HG03196 (cell line): ENCODE measurements at regions not wholly inside any gene's neighbourhood (a gene's known extent, or its start where the extent isn't known, plus 50 kb on each side); places are given as distances from the start of the nearest gene placed in this dataset.

Source experiments
- ATAC-seq: cut with Tn5 transposase; IDR thresholded peaks from one replicate; pipeline ENCODE4 v1.9.1; 2021; ENCODE audit not compliant: unreplicated experiment

DNA sequence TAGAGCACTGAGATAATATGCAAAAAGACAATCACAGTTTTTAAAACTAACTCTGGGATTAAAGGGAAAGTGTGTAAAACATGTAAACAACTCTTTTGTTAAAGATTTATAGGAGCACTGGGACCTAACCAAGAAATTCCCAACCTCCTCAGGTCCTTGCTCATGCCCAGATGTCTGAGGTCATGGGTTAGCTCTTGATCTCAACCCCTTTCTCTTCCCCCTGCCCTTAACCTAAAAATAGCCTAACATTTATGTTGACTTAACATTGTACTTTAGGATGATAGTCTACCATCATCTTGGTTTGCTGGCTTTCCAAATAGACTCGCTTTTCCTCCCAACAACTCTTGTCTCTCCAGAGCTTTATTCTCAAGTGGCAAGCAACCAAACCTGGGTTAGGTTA is 258.2 kb upstream of the FAT3 start:
- ATAC-seq = no peak

DNA sequence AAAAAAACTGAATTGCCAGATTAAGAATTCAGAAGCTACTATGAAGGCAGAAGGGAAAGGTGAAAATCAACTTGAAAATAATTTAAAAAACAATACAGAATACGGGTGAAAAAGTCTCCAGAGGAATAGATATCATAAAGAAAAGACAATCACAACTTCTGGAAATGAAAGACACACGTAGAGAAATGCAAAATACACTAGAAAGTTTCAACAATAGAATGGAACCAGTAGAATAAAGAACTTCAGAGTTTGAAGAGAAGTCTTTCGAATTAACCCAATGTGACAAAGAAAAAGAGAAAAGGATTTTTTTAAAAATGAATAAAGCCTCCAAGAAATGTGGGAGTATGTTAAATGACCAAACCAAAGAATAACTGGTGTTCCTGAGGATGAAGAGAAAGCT is 263.8 kb upstream of the FAT3 start:
- no peak for ATAC-seq

DNA sequence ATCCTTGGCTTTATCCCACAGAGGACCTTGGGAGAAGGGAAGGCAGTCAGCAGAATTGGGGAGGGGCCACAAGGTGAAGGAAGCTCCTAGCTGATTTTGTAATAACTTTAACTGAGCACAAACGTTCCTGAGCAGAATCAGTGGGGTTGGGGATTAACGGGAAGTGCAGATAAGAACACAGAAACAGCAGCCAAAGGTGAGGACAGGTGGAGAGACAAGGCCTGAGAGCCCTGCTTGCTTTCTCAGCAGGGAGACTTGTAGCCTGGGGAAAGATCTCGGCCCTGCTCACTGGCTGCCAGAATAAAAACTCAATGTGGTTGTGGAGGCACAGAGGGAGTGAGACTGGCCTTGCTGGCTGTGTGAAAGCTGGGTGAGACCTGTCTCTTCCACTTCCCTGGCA is 265.2 kb upstream of the FAT3 start:
- ATAC-seq = no peak

DNA sequence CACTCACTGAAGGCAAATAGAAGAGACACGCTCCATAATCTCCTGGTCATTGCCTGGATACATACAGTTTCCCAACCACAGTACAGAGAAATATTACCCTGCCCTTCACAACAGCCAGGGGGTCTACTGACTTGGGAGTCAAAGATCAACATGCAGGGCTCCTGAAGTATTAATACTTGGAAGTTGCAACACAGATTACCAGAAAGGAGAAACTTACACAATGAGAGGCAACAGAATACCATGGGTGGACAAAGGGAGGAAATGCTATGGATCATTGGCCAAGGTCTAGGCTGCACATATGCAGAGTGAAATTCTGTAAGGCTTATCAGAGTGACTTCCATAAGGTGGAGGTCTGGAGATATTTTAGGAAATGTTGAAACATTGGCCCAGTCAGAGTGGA is 267.9 kb upstream of the FAT3 start:
- no peak for ATAC-seq

DNA sequence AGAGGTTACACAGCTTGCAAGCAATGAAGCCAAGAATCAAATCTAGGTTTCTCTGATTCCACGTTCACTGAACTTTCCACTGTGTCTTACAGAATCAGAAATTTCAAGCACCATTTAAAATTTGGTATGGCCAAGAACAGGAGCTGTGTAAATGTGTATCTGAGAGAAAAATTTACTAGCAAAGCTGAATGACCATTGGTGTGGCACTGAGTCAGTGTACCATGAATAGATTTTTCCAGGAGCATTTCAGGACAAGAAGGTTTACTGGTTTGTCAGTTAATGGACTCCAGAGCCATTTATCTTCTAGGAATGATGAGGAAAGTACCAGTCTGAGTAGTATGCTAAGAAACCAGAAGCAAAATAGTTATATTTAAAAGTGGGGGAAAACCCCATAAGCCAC is 269.4 kb upstream of the FAT3 start:
- no peak for ATAC-seq

DNA sequence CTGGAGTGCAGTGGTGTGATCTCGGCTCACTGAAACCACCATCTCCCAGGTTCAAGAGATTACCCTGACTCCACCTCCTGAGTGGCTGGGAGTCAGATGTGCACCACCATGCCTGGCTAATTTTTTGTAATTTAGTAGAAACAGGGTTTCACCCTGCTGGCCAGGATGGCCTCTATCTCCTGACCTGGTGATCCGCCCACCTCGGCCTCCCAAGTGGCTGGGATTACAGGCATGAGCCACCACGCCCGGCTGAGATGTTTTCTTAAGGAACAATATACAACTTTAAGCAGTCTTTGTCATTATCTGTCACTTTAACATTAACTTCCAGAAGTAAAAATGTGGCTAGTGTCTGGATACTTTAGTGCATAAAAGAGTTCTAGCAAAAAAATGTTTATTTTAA is 272.6 kb upstream of the FAT3 start:
- ATAC-seq = no peak

DNA sequence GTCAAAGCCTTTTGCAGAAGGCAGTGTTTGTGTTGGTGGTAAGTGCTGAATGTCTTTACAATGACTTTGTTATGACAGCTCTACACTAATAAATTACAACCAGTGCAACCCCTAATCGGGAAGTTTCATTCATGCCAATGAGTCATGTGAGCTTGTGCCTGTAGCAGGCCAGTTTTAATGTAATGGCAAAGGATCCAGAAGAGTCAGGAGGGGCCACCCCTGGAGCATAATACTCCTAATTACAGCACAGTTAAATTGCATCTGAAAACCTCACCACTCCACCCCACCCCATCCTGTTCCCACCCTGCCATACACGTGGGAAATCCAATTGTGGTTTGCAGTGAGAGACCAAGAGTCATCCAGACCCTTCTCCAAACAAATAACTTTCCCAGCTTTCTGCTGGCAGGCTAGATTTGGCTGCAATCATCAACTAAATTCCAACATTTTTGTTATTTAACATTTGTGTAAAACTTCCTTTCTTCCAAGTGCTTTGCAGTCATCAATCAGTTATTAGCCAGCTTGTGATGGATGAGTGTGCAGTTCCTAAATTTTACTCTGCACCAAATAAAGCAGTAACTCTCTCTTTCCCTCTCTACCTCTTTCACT is 277.3 kb upstream of the FAT3 start:
- ATAC-seq = no peak

DNA sequence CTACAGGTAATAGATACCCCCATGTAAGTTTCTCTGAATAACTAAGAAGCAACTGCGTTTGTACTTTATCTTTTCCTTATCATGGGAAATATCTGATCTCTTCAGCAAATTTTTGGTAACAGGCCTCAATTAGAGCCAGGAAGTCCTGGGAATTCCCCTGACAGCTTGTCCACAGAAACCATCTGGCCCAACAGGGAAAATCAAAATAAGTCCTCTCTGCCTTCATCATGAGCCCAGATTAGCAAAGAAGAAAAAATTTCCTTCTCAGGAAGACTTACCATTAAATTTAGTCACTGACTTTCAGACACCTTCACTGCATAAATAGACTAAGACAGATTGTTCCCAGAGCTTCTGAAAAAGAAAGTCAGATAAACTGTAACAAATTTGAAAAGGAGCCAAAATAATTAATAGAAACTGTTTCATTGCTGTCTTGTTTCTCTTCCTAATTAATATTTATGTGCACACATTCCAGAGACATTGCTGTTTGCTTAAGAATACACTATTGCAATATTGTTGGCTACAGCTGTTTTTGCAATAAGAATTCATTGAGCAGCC is 278.1 kb upstream of the FAT3 start:
- no peak for ATAC-seq

DNA sequence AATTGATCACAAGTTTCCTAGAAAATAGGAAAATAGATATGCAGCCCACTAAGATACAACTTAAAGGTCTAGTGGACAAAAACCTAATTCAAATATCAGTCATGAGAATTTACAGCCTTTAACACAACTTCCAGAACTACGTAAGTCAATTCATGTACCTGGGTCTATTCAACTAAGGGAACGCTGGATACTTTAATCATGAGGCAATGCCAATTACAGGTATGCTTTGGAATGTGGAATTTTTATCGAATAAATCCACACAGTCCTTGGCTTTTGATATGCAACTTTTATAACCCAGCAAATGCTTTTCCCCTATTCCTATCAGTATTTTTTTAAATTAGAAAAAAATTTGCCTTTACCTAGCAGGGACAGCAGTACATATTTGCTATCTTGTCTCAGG is 289.5 kb upstream of the FAT3 start:
- ATAC-seq = no peak

DNA sequence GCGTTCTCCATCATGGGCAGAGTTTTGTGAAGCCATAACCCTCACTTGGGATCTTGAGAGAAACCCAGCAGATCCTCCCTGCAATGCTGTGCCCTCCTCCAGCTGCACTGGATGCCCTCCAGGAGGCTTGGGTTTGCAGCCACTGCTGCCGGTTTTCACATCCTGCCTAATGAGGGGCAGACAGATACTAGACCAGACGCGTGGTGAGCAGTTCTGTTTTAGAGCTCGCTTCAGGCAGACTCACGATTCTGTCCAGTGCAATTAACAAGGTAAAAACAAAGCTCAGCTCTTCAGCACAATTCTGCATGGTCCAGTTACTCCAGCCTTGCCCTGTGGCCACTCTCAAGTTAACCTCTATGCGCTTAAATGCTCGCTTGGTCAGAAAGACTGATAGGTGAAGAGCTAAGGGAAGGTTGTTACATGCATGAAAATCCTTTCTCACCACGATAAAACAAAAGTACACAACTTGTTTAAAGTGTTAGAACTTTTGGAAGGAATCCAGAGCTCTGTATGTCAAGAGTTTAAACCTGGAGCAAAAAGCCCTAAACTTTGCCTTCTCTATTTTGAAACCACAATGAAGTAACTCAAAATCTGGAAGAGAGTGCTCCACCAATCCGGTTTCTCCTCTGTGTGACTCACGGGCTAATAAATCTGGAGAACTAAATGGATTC is 292.3 kb upstream of the FAT3 start:
- no peak for ATAC-seq

DNA sequence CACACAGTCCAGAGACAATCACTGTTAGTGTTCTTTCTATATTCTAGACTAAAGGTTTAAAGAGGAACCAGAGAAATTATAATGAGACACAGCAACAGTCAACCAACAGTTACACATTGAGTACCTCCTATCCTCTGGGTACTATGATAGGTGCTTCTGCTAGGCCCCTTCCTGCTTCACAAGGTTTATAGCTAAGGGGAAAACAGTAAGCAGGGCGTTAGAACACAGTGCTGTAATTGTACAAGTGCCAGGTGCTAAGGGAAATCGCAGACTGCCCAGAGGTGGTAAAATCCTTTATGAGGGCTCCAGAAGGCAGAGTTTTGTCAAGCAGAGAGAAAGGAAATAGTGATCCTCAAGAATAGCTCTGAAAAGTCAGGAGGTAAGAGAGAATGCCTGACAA is 297.2 kb upstream of the FAT3 start:
- ATAC-seq = no peak

DNA sequence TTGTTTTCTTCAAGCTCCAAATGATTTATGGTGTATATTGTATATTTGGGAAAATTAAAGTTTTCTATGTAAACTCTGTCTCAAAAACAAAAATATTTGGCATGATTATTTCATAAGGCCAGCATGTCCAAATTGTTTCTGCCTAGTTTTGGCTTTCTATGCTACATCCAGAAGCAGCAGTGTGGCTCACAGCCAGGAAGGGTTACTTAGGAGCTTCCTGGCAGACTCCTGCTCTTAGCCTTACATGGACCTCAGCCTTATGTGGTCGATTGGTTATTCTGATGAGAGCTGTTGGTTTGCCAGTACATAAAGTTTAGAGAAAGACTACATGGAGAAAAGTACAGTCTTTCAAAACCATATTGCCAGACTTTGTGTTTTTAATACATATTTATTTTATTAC is 297.7 kb upstream of the FAT3 start:
- ATAC-seq = no peak

DNA sequence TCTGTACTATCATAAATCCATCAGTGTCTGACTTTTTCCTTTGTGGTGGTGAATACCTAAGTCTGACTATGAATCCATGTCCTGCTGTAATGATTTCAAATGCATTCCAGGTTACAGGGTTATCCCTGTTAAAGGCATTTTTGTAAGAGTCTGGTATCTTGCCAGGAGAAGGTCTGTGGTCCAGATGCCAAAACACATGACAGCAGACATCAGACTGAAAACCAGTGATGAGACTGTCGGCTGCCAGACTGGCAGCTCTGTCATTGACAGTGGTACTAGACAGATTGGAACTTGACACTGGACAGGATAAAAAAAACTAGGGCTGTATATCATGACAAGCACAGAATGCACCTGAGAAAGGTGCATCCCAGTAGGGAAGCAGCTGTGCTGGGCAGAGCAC is 301.8 kb upstream of the FAT3 start:
- ATAC-seq = no peak

DNA sequence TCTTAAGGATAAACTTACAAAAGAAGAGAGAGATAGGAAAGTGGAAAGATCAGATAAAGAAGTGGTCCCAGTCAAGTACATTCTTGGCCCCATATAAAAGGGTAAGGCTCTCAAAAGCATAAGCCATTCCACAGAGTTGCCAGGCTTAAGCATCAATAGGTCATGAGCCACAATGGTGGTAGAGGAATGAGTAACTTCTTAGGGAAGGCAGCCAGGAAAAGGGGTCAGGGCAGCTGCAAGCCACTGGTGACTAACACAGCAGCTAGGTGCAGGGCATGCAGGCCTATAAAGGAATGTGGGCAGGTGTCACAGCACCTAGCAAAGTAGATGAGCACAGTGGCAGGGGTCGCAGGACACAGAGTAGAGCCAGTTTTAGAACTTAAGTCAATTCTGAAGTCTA is 302.6 kb upstream of the FAT3 start:
- no peak for ATAC-seq

DNA sequence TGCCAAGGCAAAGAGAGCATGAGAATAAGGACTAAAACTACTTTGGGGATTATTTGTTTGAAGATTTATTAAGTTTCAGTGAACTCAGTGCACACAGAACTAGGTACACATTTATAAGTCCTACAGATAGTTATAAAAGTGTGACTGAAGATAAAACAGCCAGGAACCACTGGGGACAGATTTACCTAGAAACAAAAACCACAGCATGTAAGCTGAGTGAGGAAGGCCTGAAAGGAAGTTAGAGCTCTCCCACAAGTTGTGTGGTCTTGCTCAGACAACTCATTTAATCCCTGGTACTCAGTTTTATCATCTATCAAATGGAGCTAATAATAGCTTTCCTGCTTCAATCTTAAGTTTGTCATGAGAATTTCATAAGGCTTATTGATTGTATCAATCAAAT is 311.2 kb upstream of the FAT3 start:
- ATAC-seq = no peak

DNA sequence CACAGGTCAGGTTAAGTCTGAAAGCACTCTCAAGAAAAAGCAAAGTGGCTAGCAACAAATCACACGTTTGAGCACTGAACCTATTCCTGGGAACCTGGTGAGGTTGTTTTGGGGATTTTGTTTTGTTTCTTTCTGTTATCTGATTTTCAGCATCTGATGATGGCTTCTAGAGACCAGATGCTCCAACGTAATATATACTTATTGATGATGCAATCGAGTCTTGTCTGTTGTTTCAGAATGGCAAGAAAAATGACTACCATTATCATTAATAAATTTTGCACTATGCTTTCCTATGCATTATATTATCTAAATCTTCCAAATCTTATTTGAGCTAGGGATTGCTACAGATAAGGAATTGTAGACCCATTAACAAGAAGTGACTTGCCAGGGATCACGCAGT is 312.3 kb upstream of the FAT3 start:
- no peak for ATAC-seq

DNA sequence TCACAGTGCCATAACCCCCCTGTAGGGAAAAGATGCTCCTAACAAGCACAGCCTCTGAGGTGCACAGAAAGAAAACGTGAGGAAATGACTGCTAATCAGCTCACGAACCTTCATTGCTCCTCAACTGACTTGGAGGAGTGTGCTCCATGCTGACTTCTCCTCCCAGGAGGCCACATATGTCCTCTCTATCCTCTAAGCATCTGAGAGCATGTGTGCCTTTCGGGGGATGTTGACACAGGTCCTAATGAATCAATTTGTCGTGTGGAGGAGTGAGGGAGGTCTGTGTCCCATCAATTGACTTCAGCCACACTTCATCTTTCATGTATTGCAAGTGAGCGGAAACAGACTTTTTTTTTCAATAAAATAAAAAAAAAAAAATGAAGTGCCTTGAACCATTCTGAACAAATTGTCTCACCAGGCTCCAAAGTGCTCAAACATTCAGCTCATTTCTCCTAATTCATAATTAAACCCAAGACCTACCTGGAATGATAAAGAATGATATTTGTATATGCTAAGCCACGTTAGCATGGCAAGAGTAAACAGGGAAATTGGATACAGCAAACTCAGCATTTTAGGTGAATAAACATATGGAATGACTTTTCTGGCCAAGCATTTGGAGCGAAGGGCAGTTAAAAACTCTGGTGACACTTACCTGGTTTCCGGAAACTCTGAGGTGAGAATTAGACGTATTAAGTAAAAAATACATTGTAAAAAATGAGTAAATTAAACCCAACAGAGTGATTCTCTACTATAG is 317.6 kb upstream of the FAT3 start:
- ATAC-seq = no peak

DNA sequence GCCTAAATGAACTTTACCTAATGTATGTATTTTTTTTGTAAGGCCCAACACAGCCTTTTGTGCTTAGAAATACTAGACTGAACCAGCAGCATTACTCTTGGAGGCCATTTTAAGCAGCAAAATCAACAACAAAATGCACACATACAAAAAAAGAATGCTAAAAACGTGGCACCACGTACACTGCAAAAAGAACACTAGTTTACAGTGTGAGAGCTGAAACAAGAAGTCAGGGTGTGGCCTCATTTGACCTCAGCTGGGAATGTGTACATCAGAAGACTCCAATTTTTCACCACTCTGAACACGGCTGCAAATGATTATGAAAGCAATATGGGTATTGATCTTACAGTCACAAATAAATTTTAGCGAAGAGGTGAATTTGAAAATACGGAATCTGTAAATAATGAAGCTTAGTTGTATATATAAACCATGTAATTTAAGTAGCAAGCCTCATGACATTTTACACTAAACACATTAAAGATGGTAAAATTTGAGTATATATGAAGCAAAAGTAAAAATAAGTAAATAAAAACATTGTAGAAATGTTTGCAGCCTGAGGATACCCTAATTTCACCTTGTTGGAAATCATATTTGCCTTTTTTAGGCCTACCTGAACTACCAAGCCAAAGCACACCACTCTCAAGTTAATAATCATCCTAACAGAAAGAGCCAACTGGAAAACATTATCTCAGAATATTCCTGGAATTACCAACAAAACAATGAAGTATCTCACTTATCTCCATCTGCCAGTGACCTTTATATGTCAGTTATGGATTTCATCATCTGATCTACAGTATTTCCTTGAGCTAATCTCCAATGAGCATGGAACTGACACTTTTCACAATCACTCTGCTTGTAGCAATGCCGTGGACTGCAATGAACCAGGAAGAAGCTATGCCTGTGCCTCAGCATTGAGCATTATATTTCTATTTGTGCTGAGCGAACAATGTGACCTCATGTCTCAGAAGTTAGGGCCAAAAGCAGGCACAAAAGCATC is 319.5 kb upstream of the FAT3 start:
- no peak for ATAC-seq

DNA sequence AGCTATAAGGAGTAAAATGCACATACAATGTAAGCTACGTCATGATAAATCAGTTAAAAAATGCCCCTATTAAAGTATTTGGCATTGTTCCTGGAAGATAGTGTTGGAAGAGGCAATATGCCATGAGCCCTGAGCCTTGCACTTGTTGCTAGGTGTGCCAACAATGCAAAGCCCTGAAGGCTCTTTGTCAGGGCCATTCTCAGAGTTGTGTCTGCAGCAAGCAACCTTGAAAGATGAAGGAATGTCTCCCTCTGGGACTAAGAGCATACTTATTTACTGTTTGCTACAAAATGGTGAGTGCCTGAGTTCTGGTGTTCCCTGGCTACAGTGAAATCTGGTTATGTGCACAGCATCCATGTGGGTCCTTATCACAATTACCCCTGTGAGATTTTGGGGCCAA is 322.3 kb upstream of the FAT3 start:
- no peak for ATAC-seq

DNA sequence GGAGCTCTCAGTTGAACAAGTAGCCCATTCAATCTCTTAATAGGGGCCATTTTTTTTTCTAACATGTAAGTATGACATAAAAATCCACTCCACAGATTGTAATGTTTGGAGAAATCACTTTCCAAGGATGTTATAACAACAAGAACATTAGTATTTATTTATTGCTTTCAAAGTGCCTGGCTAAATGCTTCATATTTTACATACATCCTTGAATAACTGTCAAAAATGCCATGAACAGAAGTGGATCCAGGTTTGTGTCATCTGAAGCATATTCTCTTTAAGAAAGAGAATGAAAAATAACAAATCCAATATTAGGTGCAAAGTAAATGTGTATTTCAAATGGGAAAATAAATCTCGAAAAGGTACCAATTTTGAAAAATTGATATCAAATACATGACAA is 344.0 kb upstream of the FAT3 start:
- ATAC-seq = no peak

DNA sequence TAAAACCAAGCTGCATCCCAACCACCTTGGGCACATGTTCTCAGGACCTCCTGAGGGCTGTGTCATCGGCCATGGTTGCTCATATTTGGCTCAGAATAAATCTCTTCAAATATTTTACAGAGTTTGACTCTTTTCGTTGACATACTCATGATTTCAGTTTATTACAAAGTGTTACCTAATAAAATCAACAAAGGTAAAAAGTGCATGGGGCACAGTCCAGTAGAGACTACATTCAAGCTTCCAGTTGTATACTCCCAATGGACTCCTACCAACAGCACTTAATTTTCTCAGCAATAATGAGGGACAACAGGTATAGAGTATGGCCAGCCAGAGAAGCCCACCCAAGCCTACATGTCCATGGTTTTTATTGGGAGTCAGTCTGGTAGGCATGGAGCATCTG is 347.9 kb upstream of the FAT3 start:
- ATAC-seq = no peak
